ENCODE measurements at regions not wholly inside any gene's neighbourhood (a gene's known extent, or its start where the extent isn't known, plus 50 kb on each side); places are given as distances from the start of the nearest gene placed in this dataset.
"Not testable (repeated sequence)": the region's sequence is repeated elsewhere in the genome, so short reads cannot be mapped to it uniquely, and the experiment has no call there.

DNA sequence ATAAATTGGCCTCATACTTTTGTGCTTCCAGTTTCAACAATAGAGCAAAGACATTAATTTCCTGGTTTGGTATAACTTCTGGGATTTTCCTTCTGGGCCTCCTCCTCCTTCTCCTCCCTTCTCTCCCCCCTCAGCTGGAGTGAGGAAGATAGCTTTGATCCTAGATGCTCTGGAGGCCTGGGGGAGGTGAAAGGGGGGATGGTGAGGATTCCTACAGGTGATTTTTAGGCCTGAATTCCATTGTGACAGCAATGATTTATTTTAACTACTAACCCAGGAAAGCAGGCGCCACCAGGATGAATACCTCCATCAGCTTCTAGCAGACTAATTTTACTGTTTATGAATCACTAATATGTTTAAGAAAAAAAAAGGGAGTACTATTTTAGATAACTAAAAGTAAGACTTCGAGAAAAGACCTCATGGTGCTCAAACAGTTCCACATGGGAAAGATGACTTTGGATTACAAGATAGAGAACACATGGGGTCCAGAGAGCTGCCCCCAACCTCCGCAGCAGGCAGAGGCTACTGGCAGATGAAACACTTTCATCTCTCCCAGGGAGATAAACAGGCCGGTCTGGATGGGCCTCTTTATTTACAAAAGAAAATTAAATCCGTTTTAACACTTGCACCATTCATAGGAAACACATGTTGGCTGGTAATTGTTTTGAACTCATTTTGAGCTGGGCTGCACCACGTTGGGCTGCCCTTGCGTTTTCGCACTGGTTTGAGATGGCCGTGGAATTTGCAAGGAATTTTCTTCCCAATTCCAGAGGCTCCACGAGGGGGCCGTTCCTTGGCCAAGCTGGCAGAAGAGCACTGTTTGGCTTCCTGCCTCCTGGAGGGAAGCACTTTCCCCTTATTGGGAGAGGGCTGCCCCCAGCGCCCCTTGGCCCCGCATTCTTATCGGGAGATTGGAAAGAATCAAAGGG is 125.1 kb upstream of the STX18 start:
- no peak for DNase-seq (ENCODE audit: low read depth in 2 of 2)

- no peak for DNase-seq (ENCODE audit: low read depth in 2 of 2)
Observed at GRCh38 chr4:4666187-4666586, 124.3 kb upstream of the STX18 start.

DNA sequence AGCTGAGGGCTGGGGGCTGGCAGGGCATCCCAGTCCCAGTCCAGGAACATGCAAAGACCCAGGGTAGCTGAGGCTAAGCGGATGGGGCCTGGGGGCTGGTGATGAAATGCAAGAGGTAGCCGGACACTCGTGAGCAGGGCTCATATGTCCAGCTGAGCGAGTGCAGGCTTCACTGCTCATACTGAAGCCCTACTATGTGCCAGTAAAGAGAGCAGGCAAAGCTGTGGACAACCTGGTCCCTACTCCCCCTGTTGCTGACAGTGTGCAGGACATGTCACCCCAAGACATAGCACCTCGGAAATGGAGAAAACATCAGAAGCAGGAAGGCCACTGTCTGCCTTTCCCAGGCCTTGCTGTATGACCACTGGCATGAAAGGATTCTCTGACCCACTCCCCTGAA is 122.4 kb upstream of the STX18 start:
- DNase-seq (ENCODE audit: low read depth in 2 of 2) = no peak

DNA sequence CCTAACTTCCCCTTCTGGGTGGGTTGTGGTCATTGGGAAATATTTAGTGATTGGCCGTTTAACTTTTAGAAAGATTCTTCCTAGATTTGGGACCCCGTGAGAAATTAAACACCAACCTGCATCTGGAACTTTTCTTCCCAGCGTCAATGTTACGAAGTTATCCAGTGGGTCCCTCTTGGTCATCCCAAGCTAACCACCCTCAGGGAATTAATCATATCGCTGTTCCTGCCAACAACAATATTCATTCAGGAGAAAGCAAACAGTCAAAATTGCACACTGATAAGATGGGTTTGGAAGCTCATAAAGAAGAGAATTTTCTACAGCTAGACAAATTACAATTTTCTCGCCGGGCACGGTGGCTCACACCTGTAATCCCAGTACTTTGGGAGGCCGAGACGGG is 121.2 kb upstream of the STX18 start:
- no peak for DNase-seq (ENCODE audit: low read depth in 2 of 2)

GRCh38 chr4:4662230-4662629 is 120.4 kb upstream of the STX18 start:
- no peak for DNase-seq (ENCODE audit: low read depth in 2 of 2)

GRCh38 chr4:4659871-4660651 is 118.2 kb upstream of the STX18 start:
- DNase-seq (ENCODE audit: low read depth in 2 of 2) = no peak

DNA sequence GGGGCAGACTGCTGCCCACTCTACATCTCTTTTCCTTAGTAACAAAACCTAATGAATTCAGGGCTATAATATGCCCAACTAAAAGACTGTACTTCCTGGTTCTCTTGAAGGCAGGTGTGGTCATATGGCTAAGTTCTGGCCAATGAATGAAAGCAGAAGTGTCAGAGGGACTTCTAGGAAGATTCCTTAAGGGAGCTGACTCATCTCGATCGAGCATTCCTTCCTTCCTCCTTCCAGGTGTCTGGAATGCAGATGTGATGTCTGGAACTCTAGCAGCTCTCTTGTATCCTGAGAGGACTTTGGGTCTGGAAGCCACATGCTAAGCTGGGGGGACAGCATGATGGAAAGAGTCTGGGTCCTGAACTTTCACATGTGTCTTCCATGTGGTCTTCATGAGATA is 116.2 kb upstream of the STX18 start:
- no peak for DNase-seq (ENCODE audit: low read depth in 2 of 2)

DNA sequence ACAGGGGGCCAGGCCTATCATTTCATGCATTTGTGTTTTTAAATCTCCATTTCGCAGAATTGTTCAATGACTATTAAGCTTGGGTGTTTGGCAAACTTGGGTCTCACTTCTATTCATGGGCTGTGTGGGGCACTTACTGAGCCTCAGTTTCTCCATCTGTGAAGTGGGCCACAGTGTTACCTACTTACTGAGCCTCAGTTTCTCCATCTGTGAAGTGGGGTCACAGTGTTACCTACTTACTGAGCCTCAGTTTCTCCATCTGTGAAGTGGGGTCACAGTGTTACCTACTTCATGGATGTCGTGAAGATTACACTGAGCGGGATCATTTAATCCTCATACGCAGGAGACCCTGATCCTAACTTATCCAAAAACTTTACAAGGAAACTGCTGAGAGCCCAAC is 115.1 kb upstream of the STX18 start:
- no peak for DNase-seq (ENCODE audit: low read depth in 2 of 2)

- DNase-seq (ENCODE audit: low read depth in 2 of 2) = no peak
Observed at GRCh38 chr4:4655901-4656300, 114.1 kb upstream of the STX18 start.

- no peak for DNase-seq (ENCODE audit: low read depth in 2 of 2)
Observed at GRCh38 chr4:4655011-4655410, 113.2 kb upstream of the STX18 start.

DNA sequence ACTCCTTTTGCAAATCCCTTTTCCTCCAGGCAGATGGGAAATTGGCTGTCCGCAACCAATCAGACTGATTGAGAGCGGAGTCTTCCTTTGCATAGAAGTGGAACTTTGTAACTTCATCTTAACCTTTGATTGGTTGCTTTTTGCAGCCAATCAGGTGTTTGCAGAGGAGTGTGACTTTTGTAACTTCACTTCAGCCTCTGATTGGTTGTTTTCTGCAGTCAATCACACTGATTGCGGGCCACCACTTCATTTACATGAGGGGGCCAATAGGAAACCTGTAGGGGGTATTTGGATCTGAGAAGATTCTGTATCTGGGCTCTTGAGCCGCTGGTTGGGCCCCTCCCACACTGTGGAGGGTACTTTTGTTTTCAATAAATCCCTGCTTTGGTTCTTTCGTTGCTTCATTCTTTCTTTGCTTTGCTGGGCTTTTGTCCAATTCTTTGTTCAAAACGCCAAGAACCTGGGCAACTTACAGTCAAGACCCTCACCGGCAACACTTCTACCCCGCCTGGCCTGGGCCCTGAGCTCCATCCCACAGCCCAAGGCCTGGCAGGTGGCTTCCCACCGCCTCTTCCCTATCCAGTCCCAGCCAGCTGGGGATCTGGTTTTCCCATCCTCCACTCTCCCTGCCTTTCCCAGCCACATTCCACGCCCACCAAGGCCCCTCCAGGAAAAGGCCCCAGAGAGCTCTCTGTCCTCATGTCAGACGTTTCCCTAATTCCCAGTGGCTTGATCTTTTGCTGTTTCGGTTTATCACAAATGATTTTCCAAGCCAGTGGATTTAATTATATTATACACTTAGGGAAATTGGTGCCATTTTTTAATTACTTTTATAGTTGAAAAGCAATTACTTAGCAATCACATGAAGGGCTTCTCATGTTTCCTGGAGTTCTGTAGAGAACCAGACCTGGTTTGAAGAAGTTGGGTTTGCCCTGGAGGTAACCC is 110.2 kb upstream of the STX18 start:
- DNase-seq (ENCODE audit: low read depth in 2 of 2) = no peak

DNA sequence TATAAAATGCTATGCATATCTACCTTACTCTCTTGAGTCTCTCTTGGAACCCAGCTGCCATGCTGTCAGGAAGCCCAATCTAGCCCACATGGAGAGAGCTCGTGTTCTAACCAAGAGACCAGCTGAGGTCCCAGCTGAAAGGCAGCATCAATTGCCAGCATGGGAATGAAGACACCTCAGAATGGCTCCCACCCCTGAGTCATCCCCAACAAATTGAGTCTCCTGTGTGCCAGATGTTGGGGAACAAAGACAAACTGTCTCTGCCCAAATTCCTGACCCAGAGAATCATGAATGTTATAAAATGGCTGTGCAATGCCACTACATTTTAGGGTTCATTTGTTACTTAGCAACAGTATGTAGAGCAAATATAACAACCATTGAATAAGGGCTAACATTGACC is 105.2 kb upstream of the STX18 start:
- DNase-seq (ENCODE audit: low read depth in 2 of 2) = no peak

GRCh38 chr4:4645743-4646142 is 103.9 kb upstream of the STX18 start:
- no peak for DNase-seq (ENCODE audit: low read depth in 2 of 2)

GRCh38 chr4:4644277-4644676 is 102.4 kb upstream of the STX18 start:
- DNase-seq (ENCODE audit: low read depth in 2 of 2) = not testable (repeated sequence)

DNA sequence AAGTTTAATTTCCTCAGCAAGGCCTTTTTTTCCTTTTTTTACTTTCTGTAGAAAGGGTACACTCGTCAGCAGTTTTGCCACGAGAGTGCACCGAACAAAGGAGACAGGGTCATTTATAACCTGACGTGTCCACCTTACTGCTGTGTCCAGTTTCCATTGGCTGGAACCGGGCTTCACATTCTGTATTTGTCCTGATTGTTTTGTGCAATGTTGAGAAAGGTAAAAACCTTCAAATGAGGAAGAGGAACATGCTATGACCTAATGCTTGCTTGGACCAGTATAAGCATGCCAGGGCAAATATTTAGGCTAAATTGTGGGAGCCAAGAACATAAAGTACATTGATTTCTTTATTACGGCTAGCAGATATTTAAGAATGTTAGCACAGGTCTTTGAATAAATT is 101.9 kb upstream of the STX18 start:
- DNase-seq (ENCODE audit: low read depth in 2 of 2) = not testable (repeated sequence)

GRCh38 chr4:4643306-4643705 is 101.5 kb upstream of the STX18 start:
- DNase-seq (ENCODE audit: low read depth in 2 of 2) = no peak

- no peak for DNase-seq (ENCODE audit: low read depth in 2 of 2)
Observed at GRCh38 chr4:4642496-4643000, 100.7 kb upstream of the STX18 start.

DNA sequence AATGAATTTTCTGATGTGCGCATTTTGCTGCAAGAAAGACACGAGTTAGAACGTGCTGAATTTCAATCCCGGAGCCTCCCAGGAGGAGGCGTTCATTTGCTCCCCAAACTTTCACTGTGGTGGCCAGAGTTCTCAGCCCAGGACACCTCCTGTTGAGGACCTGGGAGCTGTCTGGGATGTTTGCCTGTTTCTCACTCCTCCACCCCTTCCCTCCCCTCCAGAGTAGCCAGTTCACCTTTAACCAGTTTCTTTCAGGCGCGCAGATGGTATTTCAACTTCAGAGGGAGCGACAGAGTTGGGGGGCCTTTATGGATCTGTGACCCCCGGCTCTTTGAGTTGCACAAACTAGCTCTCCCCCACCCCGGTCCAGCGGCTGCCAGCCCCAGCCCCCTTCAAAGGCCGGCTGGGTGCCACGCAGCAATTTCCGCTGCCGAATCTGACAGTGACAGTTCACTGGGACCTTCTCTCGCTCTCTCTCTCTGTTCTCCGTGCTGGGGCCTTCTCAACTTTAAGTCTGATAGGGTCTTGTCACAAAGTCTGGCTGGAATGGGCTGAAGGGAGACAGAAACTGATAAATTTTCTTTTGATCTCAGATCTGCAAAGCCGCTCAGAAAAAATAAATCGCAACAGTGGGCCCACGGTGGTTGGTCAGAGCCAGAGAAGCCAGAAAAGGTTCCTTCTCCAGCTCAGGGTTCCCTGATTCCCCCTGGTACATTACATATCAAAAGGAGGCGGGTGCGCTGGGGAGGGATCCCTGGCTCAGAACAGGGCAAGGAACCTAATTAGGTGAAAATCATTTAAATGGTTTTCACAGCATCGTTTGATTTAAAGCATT is 100.0 kb upstream of the STX18 start:
- DNase-seq (ENCODE audit: low read depth in 2 of 2) = no peak

- no peak for DNase-seq (ENCODE audit: low read depth in 2 of 2)
Observed at GRCh38 chr4:4641254-4641653, 99.4 kb upstream of the STX18 start.

GRCh38 chr4:4640692-4641091 is 98.8 kb upstream of the STX18 start:
- DNase-seq (ENCODE audit: low read depth in 2 of 2) = no peak

DNA sequence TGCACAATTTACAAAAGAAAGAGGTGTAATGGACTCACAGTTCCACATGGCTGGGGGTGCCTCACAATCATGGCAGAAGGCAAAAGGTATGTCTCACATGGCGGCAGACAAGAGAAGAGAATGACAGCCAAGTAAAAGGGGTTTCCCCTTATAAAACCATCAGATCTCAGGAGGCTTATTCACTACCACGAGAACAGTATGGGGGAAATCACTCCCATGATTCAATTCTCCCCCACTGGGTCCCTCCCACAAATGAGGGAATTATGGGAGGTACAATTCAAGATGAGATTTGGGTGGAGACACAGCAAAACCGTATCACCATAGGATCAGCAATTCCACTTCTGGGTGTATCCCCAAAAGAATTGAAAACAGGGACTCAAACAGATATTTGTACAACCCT is 97.5 kb upstream of the STX18 start:
- no peak for DNase-seq (ENCODE audit: low read depth in 2 of 2)
